Islet of Langerhans (tissue), 1 donor: ENCODE measurements at regions not wholly inside any gene's neighbourhood (a gene's known extent, or its start where the extent isn't known, plus 50 kb on each side); places are given as distances from the start of the nearest gene placed in this dataset.
"Not testable (repeated sequence)": the region's sequence is repeated elsewhere in the genome, so short reads cannot be mapped to it uniquely, and the experiment has no call there.

Experiments used
- FAIRE-seq: peaks from one replicate; lab custom pipeline; 2011; peaks lifted over from hg19 to GRCh38; lab: Jason Lieb, UNC

DNA sequence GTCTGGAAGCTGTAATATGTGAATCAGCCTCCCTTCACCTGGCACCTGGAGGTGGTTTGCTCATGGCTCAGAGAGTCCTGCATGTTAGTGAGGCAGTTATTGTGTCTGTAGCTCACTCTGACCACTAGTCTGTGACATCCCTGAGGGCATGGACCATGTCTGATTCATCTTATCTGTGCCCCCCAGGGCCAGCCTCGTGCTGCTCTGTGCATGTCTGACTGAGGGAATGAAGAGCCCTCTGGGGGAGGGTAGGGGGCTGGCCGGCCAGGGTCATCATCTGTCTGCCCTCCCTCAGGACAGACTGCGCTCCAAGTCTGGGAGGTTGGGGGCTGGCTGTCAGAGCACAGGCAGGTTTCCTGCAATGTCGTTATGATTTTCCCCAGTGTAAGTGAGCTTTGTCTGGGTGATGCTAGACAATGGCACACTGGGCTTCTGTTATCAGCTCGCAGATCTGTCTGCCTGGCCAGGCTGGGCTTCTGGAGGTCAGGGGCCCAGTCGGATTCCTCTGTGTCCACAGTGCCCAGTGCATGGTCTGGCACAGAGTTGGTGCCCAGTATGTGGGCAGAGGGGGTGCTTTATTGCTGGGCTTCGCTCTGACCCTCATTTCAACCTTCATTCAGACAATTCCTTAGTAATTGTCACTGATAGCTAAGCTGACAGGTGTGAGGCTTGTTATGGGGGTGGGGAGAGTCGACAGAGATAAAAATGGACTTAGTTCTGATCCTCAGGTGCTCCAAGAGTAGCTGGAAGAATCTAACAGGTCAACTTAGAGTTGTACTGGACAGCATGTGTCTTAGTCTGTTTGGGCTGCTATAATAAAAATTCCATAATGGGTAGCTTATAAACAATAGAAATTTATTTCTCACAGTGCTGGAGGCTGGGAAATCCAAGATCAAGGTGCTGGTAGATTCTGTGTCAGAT lies 85.7 kb upstream of the SHB start:
- no peak for FAIRE-seq

DNA sequence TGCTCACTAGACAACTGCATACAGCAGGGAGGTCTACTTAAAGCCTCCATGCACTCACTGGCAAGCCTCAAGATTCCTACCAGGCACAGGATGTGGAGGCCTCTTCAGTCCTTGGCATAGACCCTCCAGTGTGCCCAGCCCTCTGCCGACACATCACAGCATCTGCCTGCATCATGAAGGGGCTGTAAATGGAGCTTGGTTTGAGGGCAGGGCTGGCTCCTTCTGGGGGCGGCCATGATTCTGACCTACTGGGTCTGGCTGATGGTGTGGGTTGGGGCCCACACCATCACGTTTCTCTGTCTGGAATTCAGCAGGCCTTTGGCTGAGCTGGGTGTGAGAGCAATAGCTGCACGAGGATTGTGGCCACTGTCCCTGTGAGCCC lies 84.9 kb upstream of the SHB start:
- no peak for FAIRE-seq

DNA sequence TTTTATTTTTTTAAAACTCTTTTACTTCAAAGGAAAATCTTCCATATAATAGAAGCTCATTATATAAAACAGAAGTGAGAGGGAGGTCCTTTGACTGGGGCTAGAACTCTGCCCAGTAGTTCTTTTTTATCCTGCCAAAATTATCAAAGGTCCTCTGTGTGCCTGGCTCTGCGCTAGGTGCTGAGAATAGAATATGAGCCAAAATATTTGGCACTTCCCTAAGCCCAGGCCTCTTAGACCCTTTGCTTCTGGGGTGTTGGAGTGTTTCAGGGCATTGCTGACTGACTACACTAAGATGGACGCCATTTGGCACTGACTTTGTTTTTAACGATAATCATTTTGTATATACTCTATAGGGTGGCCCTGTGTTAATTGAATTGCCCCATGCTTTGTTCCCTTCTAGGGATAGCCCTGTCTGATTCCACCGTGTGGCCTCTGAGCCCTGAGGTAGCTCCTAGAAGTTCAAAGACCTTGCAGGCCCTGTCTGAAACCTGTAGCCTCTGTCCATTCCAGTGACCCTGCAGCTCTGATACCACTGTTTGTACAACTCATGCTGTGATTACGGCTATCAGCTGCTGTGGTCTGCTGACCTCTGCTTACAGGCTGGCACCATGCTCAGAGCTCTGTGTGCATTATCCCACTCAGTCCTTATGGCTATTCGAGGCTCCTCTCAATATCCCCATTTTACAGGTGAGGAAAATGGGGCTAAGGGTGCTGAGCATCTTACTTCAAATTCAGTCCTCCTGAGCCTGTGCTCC lies 84.3 kb upstream of the SHB start:
- no peak for FAIRE-seq

DNA sequence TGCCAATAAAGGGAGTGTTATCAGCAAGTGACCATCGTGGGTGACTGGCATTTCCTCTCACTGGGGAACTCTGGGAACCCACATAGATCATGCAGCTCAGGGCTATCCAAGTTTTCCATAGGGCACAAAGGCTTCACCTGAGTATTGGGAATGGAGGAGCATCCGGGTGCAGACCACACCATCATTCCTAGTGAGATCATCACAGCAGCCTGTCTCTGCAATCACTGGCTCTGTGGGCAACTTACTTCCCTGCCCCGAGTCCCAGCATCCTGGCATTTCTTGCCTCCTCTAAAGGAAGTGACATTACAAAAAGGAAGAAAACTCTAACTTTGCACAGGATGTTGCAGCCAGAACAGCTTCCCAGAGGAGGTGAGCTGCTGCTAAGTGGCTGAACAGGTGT lies 80.6 kb upstream of the SHB start:
- FAIRE-seq, result no peak

DNA sequence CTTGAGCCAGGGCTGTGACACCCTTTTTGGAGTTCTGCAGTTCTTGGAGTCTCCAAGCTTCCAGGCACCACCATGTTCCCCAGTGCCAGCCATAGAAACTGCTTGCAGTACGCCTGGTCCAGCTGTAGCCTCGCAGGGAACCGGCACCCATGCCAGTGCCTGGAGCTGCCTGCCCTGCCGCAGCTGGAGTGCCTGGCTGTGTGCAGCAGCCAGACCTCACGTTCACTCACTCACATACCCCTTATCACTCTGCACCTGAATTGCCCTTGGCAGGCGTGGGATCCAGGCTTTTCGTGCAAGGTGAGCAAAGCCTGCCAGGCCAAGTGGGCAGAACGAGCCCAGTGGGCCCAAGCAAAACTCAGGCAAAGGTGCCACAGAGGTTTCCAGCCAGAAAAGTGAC lies 77.8 kb upstream of the SHB start:
- no peak for FAIRE-seq

DNA sequence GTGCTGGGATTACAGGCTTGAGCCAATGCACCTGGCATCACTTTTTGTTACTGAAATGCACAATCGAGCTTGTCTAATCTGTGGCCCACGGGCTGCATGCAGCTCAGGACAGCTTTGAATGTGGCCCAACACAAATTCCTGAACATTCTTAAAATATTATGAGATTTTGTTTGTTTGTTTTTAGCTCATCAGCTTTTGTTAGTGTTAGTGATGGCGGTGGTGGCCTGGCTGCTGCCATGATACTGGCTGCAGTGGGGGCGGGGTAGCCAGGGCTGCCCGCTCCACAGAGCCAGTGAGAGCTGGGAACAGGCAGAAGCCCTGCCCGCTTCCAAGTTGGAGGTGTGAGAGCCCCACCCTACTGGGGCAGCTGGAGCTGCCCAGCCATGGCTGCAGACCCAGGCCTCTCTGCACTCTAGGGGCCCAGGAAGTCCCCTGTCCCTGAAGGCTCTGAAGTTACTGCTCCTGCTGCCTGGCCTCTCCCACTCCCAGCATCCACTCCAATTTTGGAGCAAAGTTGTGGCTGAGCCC lies 76.6 kb upstream of the SHB start:
- FAIRE-seq, result no peak

DNA sequence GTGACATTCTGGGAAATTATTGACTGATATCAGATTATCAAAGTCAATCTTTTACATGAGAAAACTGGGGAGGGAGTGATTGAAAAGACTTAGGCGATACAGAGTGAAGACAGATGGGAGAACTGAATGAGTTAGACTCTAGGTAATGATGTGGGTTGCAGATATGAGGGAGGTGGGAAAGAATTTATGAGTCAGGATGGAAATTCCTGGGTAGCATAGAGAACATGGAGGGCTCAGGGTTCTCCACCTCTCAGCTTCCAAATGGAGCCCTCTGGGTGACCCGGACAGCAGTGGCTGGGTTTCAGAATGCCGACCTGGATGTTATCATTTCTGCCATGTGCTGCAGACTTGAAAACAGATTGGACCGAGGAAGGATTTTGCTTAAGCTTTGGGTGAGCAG lies 75.4 kb upstream of the SHB start:
- FAIRE-seq, result no peak

DNA sequence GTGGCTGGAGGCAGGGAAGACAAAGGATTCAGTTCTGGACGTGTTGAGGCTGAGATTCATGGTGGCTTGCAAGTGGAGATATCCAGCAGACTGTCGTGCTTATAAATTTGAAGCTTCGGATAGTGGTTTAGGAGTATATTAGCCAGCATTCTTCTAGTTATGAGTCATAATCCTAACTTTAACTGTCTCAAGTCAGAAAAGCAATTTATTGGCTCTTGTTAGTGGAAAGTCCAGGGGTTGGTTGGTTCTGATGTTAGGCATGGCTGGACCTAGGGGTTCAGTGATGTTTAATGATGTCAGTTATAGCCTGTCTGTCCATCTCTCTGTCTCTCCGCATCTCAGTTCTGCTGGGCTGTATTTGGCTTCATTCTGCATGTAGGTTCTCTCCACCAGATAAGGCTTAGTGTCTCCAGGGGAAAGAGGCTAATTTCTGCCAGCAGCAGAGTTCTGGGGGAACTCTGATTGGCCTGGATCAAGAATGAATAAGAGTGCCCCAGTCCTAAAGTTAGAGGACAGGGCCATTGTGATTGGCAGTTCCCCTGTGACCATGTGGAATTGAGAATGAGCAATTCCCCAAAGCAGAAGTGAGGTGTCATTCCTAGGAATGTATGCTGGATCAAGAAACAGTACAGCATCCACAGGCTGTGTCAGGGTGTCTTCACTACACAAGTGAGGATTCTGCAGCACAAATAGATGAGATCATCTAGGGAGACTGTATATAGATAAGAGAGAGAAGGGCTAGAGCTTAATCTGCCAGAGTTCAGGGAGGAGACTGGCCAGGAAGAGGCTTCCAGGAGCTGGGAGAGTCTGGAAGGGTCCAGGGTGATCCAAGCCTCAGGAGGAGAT lies 72.9 kb upstream of the SHB start:
- no peak for FAIRE-seq

DNA sequence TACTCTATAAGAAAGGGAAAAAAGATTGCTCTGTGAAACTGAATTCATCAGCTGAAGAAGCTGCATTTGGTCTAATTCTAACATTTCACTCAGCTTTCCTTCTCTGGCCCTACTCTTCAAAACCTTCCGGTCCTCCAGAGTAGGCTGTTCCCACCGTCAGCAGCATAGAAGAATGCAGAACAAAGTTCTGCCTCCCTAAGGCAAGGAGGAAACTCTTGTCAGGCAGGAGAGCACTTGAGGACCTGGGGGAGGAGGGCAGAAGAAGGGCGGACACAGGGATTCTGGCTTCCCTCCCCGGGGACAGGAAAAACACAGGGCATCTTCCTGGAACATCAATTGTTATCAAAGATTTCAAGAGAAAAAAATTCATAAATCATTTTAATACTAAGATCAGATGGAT lies 69.2 kb upstream of the SHB start:
- no peak for FAIRE-seq

DNA sequence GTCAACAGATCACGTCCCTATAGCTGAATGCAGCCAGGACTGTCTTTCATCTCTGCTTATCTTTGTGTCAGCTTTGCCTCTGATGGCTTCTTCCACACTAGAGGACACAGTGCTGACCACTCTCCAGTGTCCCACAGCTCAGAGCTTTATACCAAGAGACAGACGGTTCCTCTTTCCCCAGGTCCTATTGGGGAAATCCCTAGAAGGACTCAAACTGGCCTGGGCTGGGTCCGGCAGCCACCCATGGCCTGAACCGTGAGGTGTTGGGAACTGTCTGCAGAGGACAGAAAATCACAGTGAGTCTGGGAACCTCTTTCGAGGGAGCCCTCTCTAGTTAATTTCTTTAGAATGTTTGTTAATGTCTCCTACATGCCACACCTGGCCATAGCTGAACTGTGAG lies 68.3 kb upstream of the SHB start:
- FAIRE-seq, result no peak

DNA sequence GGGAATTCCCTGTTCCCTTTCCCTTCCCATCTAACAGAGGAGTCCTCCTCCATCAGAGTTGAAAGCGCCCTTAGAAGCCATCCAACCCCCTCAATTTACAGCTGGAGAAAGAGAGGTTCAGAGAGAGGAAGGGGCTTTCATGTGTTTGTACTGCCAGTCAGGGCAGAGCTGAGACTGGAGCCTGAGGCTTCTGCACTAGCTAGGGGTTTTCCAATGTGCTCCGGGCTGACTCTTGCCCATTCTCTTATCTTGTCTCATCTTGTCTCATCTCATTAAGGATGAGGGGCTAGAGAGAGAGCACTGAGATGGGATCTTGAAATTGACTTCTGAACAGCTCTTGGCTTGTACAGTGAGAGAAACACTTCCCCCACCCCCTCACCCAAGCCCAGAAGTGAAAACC lies 67.4 kb upstream of the SHB start:
- no peak for FAIRE-seq

DNA sequence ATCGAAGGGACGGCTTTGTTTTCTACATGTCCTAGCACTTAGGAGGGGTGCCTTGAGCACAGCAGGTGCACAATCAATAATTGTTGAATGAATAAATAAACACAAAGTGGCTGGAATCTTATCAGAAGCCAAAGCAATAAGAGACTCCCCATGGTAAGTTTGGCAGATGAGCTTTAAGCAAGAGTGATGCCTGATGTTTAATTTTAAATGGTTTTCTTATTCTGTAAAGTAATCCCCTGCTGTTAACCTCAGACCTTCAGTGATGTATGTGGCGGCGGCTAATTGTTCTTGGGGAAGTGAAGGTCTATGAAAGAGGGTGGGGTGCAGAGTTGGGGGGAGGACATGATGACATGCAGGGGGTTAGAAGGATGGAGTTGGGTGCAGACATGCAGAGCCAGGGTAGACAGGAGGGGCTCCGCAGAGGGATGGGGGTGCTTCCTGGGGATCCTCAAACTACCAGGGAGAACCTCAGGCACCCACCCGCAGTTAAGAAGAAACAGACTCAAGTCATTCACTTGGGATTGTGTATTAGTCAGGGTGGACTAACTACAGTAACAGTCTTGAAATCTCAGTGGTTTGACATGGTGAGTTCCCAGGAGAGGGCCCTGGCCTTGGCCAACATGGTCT lies 65.7 kb upstream of the SHB start:
- FAIRE-seq, result no peak

DNA sequence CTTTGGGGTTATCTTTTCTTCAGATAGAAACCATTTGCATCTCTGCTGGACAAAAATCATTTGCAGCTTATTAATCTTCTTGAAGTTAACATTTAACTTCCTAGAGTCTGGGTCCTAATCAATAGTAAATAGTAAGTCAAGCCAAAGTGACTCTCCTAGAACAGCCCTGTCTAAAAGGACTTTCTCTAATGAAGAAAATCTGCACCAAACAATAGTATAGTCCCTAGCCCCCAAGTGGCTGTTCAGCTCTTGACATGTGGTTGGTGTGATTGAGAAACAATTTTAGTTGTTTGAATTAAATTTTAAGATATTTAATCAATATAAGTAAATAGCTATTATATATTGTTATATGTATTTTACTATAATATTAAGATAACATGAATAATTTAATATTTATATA lies 64.6 kb upstream of the SHB start:
- no peak for FAIRE-seq

DNA sequence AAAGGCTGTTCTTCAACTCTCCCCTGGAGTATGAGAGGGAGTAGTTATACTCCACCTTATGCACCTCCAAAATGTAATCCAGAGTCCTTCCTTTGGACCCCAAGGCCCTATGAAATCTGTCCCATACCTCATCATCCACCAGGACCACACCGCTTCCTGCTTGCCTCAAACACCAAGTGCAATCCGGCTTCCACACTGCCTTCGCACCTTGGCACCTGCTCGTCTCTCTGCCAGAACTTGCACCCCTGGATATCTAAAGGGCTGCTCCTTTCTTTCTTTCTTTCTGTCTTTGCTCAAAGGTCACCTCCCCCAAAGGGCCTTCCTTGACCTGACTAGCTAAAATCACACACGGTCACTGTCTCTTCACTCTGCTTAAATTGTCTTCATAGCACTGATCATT lies 63.9 kb upstream of the SHB start:
- no peak for FAIRE-seq

DNA sequence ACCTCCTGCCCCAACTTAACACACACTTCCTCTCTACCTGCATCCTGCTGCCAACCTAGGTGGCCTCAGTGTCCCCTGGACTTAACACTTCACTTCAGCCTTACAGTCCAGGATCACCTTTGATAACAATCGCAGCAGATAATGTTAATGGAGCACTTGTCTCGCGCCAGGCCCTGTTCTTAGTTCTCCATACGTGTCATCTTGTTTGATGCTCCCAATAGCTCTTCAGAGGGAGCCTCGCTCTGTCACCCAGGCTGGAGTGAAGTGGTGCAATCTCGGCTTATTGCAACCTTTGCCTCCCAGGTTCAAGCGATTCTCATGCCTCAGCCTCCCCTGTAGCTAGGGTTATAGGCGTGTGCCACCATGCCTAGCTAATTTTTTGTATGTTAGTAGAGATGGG lies 62.7 kb upstream of the SHB start:
- FAIRE-seq, result no peak

DNA sequence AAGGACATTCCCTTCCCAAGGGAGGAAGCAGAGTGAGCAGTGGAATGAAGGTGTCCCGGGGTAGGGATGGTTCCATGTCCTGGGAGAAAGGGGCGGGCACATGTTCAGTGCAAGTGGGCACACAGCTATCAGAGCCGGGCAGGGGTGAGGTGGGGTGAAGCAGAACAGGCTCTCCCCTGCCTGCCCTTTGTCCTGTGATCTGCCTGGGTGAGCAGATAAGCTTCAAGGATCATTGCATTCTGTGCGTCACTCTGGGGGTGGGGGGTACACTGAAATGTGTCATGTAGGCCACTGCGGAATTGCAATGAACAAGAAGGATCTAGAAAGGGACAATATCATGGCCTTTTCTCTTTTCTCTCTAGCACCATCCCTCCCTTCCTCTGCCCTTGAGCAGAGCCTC lies 61.7 kb upstream of the SHB start:
- FAIRE-seq, result no peak

DNA sequence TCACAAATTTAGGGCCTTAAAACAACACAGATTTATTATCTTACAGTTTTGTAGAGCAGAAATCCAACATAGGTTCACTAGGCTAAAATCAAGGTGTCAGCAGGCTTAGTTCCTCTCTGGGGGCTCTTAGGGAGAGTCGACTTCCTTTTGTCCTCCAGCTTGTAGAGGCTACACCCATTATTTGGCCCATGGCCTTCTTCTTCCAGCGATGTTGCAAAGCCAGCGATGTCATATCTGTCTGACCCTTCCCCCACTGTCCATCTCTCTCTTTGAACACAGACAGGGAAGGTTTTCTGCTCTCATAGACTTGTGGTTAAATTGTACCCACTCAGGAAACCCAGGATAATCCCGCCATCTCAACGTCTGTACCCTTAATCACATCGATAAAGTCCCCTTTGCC lies 60.3 kb upstream of the SHB start:
- FAIRE-seq, result no peak

DNA sequence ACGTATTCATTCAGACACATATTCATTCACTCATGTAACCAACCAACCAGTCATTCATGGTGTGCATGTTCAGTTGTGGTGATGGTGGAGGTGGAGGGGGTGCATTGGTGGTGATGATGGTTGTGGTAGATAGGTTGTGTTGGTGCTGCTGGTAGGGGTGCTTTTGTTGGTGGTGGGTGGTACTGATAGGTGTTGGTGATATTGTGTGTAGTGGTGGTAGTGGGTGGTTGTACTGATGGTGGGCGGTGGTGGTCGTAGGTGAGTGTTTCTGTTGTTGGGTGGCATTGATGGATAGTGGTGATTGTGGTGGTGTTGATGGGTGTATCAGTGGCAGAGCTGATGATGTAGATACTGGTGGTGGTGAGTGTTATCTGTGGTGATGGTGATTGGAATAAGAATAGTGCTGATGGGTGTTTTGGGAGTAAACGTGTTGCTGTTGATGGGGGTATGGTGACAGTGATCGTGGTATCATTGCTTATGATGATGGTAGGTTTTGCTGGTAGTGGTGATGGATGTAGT lies 59.8 kb upstream of the SHB start:
- FAIRE-seq, result no peak

DNA sequence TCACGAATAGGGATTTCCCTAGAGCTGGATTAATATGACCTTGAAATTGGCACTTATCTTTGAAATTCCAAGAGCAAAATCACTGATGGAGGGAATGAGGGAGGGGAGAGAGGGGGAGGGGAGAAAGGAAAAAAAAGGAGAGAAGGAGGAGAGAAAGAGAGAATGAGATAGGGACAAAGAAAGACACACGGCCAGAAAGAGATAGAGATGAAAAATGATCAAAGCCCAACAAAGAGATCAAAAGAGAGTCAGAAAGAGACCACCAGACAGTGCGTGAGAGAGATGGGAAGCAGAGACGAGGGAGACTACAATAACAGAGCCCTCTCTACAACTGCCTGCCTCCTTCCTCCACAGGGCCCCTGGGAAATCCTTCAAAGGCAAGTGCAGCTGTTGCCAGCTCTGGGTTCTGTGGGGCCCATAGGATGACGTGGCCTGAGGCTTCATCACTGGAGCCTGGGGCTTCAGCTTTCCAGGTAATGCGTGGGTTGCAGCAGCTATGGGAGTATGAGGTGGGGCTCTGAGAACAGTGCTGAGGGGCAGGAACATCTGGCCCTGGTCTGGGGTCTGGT lies 58.3 kb upstream of the SHB start:
- FAIRE-seq, result no peak

DNA sequence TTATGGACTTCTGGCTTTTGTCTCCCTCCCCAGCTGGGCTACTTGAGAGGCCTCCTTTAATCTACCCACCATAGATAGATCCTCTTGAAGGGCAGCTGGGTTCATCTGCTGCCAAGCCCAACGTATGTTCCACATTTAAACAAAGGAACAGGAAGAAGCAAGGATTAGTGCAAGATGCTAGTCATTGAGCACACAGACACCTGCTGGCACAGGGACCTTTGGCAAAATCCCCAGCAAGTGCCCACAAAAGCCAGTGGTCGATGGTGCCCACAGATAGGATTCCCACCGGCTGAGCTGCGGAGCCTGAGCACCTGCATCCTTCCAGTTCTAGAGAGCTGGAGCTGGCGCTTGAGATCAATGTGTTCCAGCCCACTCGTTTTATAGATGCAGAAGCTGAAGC lies 57.7 kb upstream of the SHB start:
- FAIRE-seq, result no peak

DNA sequence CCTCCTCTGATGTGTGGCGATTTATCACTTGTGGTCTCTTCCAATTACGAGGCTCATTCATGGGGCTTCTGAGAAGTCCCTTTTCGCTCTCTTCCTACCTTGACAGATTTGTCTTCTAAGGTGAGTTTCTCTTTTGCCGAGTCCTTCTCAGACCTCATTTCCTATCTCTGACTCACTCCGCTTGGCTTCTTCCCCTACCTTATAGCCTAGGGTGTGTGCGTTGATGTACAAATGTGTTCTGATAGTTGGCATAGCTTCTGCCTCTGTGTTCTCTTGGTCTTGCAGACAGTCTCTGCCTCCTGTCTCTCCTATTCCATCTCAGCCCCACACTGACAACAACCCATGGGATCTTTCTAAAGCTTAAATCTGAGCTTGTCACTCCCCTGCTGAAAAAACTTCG lies 56.9 kb upstream of the SHB start:
- FAIRE-seq, result no peak

DNA sequence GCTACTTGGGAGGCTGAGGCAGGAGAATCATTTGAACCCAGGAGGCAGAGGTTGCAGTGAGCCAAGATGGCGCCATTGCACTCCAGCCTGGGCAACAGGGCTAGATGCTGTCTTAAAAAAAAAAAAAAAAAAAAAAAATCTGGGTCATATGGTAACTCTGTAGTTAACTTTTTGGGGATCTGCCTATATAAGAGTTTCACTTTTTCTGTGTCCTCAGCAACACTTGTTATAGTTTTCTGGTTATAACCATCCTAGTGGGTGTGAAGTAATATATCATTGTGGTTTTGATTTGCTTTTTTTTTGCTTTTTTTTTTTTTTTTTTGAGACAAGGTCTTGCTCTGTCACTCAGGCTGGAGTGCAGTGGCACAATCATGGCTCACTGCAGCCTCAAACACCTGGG lies 54.3 kb upstream of the SHB start:
- FAIRE-seq, result not testable (repeated sequence)
